ENCODE measurements at regions not wholly inside any gene's neighbourhood (a gene's known extent, or its start where the extent isn't known, plus 50 kb on each side); places are given as distances from the start of the nearest gene placed in this dataset.
"Not testable (repeated sequence)": the region's sequence is repeated elsewhere in the genome, so short reads cannot be mapped to it uniquely, and the experiment has no call there.

DNA sequence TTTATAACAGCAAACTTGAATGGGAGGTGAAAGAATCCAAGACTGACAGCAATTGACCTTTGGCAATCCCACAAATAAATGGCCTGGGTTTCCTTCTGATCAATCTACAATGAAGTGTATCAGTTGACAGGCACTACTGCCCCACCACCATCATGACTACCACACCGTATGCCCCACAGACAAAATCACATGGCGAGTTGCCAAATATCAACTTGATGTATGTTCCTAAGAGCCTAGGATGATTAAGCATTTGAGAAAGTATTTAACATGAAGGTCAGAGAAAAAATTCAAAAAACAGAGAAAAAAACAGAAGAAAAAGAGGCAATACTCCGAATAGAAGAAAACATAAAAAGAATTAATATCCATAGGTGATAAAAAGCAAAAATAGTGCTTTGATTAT lies 215.9 kb upstream of the STAC start:
- DNase-seq, result no peak
- in situ Hi-C loops (cut with HindIII; ENCODE audit: low pct_ligation_motif_present, low pct_unique_long_range_greater_than_20kb, low sequenced_read_pairs), result no loop called here

GRCh38 chr3:36165509-36166290 lies 214.6 kb upstream of the STAC start:
- no peak for DNase-seq

GRCh38 chr3:36166477-36166876 lies 213.8 kb upstream of the STAC start:
- peak; percentile 84 for DNase-seq
- in situ Hi-C loops (cut with HindIII; ENCODE audit: low pct_ligation_motif_present, low pct_unique_long_range_greater_than_20kb, low sequenced_read_pairs), result no loop called here

More at GRCh38 chr3:36165509-36166290, 214.6 kb upstream of the STAC start:
- in situ Hi-C loops (cut with HindIII; ENCODE audit: low pct_ligation_motif_present, low pct_unique_long_range_greater_than_20kb, low sequenced_read_pairs), result no loop called here

DNA sequence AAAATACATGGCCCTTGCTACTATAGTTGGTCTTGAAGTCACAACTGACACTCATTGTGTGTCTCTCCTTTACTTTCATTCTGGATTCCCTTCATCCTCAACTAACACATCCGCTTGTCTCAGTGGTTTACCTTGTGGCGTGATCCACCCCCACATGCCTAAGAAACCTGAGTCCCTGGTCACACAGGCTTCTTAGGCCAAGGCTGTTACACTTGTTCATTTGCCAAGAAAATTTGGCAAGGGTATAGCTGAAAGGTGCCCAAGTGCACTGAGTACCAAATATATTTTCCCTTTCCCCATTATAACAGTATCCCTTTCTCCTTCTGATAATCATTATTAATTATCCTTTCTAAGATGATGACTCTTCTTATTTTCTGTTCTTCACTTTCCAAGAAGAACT lies 207.6 kb upstream of the STAC start:
- DNase-seq, result no peak
- in situ Hi-C loops (cut with HindIII; ENCODE audit: low pct_ligation_motif_present, low pct_unique_long_range_greater_than_20kb, low sequenced_read_pairs), result no loop called here

DNA sequence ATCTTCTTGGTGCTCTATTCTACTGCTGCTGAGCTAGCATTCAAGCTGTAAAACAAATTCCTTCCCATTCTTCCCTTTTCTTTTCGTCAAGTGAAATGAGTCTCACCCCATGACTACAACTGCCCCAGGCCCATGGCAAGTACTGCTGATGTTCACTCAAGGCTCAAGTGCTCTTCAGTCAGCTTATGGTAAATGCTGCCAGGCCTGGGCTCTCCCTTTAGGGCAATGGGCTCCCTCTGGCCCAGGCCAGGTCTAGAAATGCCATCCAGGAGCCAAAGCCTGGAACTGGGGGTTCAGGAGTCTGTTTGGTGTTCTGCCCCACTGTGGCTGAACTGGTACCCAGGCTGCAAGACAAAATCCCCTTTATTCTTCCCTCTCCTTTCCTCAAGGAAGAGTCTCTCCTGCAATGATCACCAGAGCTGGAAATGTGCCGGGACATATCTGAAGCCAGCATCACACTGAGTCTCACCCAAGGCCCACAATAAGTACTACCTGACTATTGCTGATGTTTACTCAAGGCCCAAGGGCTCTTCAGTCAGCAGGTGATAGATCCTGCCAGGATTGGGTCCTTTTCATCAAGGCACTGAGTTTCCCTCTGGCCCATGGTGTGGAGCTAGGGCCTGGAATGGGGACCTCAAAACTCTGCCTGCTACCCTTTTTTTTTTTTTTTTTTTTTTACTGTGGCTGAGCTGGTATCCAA lies 205.0 kb upstream of the STAC start:
- no peak for DNase-seq
- in situ Hi-C loops (cut with HindIII; ENCODE audit: low pct_ligation_motif_present, low pct_unique_long_range_greater_than_20kb, low sequenced_read_pairs), result no loop called here

- DNase-seq, result no peak
- in situ Hi-C loops (cut with HindIII; ENCODE audit: low pct_ligation_motif_present, low pct_unique_long_range_greater_than_20kb, low sequenced_read_pairs), result no loop called here
These were observed 204.3 kb upstream of the STAC start for GRCh38 chr3:36175916-36176461.

DNA sequence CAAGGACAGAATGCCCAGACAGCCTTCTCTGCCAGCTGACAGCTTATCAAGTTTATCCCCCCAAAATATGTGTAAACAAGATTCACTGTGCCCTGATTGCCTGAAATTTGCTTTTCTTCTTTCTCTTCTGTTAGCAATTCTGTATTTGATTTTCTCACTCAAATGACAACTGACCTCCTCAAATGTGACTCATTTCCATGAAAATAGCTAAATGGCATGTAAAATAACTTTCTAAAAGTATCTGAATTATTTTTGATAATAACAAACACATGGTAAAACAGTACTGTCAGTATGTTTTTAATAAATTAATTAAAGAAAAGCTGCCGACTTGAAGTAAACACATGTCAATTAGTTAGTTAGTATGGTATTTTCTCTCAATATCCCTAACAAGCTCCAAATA lies 202.3 kb upstream of the STAC start:
- in situ Hi-C loops (cut with HindIII; ENCODE audit: low pct_ligation_motif_present, low pct_unique_long_range_greater_than_20kb, low sequenced_read_pairs), result no loop called here

DNA sequence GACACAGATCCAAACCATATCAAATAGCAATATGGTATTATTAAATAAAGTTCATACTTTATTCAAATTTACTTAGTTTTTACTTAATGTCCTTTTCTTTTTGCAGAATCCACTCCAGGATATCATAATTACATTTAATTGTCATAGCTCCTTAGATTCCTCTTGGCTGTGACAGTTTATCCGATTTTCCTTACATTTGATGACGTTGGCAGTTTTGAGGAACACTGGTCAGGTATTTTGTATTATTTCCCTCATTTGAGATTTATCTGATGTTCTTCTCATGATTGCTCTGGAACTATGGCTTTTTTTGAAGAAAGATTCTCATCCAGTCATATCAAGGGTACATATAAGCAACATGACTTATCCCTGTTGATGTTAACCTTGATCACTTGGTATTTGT lies 198.3 kb upstream of the STAC start:
- no peak for DNase-seq
- in situ Hi-C loops (cut with HindIII; ENCODE audit: low pct_ligation_motif_present, low pct_unique_long_range_greater_than_20kb, low sequenced_read_pairs), result no loop called here

More for the DNA sequence above, 202.3 kb upstream of the STAC start:
- no peak for DNase-seq

DNA sequence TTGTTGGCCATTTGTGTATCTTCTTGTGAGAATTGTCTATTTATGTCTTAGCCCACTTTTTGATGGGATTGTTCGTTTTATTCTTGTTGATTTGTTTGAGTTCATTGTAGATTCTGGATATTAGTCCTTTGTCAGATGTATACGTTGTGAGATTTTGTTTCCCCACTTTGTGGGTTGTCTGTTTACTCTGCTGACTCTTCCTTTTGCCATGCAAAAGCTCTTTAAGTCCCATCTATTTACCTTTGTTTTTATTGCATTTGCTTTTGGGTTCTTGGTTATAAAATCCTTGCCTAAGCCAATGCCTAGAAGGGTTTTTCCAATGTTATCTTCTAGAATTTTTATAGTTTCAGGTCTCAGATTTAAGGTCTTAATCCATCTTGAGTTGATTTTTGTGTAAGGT lies 193.1 kb upstream of the STAC start:
- DNase-seq; in situ Hi-C loops (cut with HindIII; ENCODE audit: low pct_ligation_motif_present, low pct_unique_long_range_greater_than_20kb, low sequenced_read_pairs): not testable (repeated sequence)

DNA sequence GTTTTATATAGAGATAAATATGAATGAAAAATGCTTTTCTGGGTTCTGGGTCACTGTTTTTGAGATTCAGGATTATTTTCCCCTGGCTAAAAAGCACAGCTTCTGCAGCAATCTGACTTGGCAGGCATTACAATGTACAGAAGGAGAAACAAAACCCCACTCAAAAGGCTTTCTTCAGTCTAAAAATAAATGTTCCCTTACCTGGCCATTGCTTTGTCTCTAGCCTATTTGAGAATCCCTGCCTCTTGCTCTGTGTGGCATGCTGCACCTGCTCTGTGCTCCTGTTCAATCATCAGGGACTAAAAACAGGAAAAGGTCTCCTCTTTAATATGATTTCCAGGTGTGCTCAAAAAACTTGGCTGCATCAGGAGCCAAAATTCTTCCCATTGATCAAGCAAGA lies 187.4 kb upstream of the STAC start:
- in situ Hi-C loops (cut with HindIII; ENCODE audit: low pct_ligation_motif_present, low pct_unique_long_range_greater_than_20kb, low sequenced_read_pairs), result no loop called here
- DNase-seq, result no peak

DNA sequence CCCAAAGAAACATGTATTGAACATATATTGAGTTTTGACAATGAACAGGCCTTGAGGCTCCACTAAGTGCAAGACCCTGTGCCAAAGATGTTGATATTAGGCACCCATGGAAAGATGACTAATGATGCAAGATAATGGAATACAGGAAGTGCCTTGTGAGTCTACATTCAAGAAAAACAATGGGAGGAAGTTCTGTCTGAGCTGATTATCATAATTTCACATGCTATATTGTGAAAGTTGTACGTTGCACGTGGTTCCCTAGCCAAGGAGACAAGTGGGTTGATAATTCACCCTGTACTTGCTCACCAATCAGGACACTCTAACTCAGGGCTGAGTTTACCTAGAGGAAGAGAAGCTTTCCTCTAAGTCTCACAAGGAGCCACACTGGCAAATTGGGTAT lies 186.9 kb upstream of the STAC start:
- in situ Hi-C loops (cut with HindIII; ENCODE audit: low pct_ligation_motif_present, low pct_unique_long_range_greater_than_20kb, low sequenced_read_pairs), result no loop called here

GRCh38 chr3:36196058-36196457 lies 184.2 kb upstream of the STAC start:
- DNase-seq, result peak; percentile 30
- in situ Hi-C loops (cut with HindIII; ENCODE audit: low pct_ligation_motif_present, low pct_unique_long_range_greater_than_20kb, low sequenced_read_pairs), result no loop called here

More for the DNA sequence above, 186.9 kb upstream of the STAC start:
- DNase-seq, result no peak

DNA sequence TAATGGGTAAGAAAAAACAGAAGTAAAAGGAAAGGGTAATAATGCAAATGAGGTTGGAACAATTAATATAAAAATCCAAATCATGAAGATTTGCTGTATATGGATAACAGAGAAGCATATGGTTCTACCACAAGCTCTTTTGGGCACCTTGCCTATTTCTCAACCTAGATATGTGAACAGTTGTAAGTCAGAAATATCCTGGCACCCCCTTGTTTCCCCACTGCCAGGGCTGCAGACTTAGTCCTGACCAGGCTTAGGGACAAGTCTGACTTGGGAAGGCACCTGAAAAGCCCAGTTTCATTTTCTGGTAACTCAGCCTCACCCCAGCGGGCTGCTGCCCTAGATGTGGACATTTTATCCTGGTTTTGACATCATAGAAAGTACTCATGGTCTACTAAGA lies 183.2 kb upstream of the STAC start:
- no peak for DNase-seq
- in situ Hi-C loops (cut with HindIII; ENCODE audit: low pct_ligation_motif_present, low pct_unique_long_range_greater_than_20kb, low sequenced_read_pairs), result no loop called here

DNA sequence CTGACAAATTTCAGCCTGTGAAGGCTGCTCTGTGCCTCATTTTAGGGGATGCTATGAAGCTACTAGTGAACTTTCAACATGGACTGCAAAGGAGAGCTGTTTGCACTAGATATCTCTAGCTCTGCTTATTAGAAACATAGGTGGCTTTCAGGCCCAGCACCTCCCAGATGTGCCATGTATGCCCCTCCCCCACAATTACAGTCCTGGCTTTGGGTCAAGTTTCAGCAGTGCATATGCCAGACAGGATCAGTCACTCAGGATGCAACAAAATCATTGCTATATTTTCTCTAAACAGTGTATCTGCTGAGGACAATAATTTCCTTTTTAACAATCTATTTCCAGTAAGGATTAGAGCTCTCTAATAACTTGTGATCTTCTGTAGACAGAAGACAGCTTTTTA lies 178.8 kb upstream of the STAC start:
- no peak for DNase-seq
- in situ Hi-C loops (cut with HindIII; ENCODE audit: low pct_ligation_motif_present, low pct_unique_long_range_greater_than_20kb, low sequenced_read_pairs), result no loop called here

DNA sequence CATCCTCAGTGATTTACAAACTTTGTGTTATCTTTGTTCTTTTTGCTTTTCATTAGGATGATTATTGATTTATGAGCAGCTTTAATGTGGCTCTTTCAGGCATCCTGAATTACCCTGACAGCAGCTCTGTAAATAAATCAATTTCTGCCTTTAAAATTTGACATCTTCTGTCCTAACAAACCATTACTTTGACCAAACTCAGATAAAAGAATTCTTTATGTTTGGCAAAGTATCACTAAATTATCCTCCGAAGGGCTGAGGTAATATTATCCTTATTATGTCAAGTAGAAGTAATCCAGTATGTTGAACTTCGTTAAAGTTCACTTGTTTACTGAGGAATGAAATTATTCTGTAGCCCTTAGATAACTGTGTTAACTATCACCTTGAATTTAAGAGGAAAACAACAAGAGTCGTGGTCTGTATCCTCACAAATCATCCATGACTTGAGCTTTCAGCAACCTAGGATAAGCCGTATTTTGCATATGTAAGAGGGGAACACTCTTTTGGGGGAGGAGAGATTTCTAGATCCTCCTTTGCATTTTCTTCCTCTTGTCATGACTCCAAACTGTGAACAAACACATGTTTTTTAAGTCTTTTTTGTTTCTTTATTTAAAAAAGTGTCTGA lies 173.2 kb upstream of the STAC start:
- no peak for DNase-seq
- in situ Hi-C loops (cut with HindIII; ENCODE audit: low pct_ligation_motif_present, low pct_unique_long_range_greater_than_20kb, low sequenced_read_pairs), result no loop called here

DNA sequence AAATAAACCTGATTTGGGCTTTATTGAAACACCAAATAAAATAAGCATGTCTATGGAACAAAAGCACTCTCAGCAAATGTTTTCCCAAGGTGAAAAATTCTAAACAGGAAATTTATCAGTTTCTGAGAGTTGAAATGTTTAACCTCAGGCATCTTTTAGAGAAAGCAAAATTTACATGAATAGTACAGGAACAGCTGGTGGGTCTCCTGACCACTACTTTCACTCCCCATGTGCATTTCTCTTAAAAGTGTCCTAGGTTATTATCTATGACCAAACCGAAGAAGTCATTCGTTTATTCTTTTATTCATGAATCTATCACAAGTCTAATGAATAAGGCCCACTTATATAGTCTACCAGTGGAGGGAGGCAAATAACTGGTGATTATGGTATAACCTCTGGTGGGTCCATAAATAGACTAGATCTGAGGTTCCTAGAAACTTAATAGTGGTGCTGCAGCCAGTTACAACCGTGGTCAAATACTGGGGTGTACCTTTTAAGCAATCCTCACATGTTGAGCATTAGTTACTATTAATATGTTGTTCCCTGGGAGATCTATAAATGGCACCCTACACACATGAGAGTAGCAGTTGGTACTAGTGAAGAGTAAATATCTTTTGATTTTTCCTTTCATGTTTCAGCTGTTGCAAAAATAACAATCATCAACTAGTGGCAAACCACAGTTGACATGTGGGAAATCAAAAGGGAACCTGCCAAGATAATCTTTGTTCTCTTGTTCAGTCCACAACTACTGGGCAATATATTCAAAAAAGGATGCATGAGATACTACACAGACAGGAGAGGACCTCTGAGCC lies 169.3 kb upstream of the STAC start:
- in situ Hi-C loops (cut with HindIII; ENCODE audit: low pct_ligation_motif_present, low pct_unique_long_range_greater_than_20kb, low sequenced_read_pairs), result no loop called here

DNA sequence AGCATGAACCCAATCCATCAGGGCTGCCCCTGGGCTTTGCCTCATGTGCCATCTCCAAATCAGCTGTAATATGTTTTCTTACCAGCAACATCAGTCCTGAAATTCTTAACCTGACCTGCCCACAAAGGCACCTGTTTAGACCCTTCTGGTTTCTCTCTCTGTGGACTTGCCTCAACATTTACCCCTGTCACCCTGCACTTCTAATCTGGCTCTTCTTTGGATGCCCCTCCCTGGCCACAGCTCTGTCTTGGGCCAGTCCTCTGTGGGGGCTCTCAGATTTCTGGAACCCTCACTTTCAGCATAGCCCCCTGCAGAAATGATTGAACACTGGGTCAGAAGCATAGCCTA lies 168.7 kb upstream of the STAC start:
- in situ Hi-C loops (cut with HindIII; ENCODE audit: low pct_ligation_motif_present, low pct_unique_long_range_greater_than_20kb, low sequenced_read_pairs), result no loop called here
- DNase-seq, result no peak

More for the DNA sequence above, 169.3 kb upstream of the STAC start:
- peak; percentile 2 for DNase-seq

DNA sequence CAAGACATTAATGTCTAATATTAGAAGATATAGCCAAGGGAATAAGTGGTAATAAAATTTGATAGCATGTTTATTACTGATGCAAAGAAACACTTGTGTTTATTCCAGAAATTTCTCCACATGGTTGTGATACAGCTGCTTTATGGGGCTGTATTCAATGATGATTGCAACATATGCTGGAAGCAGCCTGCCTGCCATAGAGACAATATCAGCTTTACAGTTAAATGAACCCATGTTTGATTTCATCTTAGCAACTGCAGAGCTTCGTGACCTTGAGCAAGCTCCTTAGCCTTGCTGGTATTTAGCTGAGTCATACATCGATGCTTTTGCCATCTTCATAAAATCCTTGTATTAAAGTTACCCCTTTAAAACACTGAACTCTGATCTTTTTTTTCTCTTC lies 168.1 kb upstream of the STAC start:
- DNase-seq, result no peak
- in situ Hi-C loops (cut with HindIII; ENCODE audit: low pct_ligation_motif_present, low pct_unique_long_range_greater_than_20kb, low sequenced_read_pairs), result no loop called here

- in situ Hi-C loops (cut with HindIII; ENCODE audit: low pct_ligation_motif_present, low pct_unique_long_range_greater_than_20kb, low sequenced_read_pairs), result no loop called here
- DNase-seq, result no peak
These were observed 165.8 kb upstream of the STAC start for GRCh38 chr3:36214460-36214859.

Measured in ACHN (cell line).